ENCODE measurements at regions not wholly inside any gene's neighbourhood (a gene's known extent, or its start where the extent isn't known, plus 50 kb on each side); places are given as distances from the start of the nearest gene placed in this dataset.
"Not testable (repeated sequence)": the region's sequence is repeated elsewhere in the genome, so short reads cannot be mapped to it uniquely, and the experiment has no call there.

GRCh38 chr2:95727420-95727819 lies 135.6 kb downstream of the TRIM43 start:
- not testable (repeated sequence) for DNase-seq

GRCh38 chr2:95728878-95729596 lies 137.2 kb downstream of the TRIM43 start:
- peak; percentile 92 for DNase-seq

GRCh38 chr2:95729597-95729955 lies 137.8 kb downstream of the TRIM43 start:
- DNase-seq: no peak

- DNase-seq: no peak
These were observed 139.0 kb downstream of the TRIM43 start for GRCh38 chr2:95730813-95731212.

GRCh38 chr2:95734976-95735890 lies 143.4 kb downstream of the TRIM43 start:
- DNase-seq: no peak

GRCh38 chr2:95738301-95738700 lies 146.5 kb downstream of the TRIM43 start:
- no peak for DNase-seq

GRCh38 chr2:95752126-95752525 lies 160.3 kb downstream of the TRIM43 start:
- not testable (repeated sequence) for DNase-seq

- DNase-seq: not testable (repeated sequence)
These were observed 162.0 kb downstream of the TRIM43 start for GRCh38 chr2:95753812-95754211.

GRCh38 chr2:95754213-95754612 lies 162.4 kb downstream of the TRIM43 start:
- DNase-seq: not testable (repeated sequence)

GRCh38 chr2:95754819-95755563 lies 163.2 kb downstream of the TRIM43 start:
- DNase-seq: not testable (repeated sequence)

GRCh38 chr2:95755956-95756669 lies 164.3 kb downstream of the TRIM43 start:
- peak; percentile 12 for DNase-seq

- no peak for DNase-seq
These were observed 166.2 kb downstream of the TRIM43 start for GRCh38 chr2:95757988-95758387.

- DNase-seq: no peak
These were observed 167.9 kb downstream of the TRIM43 start for GRCh38 chr2:95759481-95760246.

GRCh38 chr2:95760806-95761525 lies 169.2 kb downstream of the TRIM43 start:
- no peak for DNase-seq

GRCh38 chr2:95761556-95761955 lies 169.8 kb downstream of the TRIM43 start:
- DNase-seq: no peak

- not testable (repeated sequence) for DNase-seq
These were observed 170.5 kb downstream of the TRIM43 start for GRCh38 chr2:95762023-95763021.

- not testable (repeated sequence) for DNase-seq
These were observed 171.3 kb downstream of the TRIM43 start for GRCh38 chr2:95763074-95763473.

- DNase-seq: not testable (repeated sequence)
These were observed 173.2 kb downstream of the TRIM43 start for GRCh38 chr2:95764966-95765365.
